Activated CD4-positive, alpha-beta T cell treated with anti-CD3 and anti-CD28 coated beads, Interleukin-10, Interleukin-2, amounts not matched to agents 100 ng/mL and 50 ng/mL, durations not matched to agents 16 hours and 8 hours (primary cell): ENCODE measurements at regions not wholly inside any gene's neighbourhood (a gene's known extent, or its start where the extent isn't known, plus 50 kb on each side); places are given as distances from the start of the nearest gene placed in this dataset.
"Not testable (repeated sequence)": the region's sequence is repeated elsewhere in the genome, so short reads cannot be mapped to it uniquely, and the experiment has no call there.

Source experiments
- DNase-seq: peaks from one replicate; pipeline ENCODE4 v3.0.0-alpha.2; 2020

DNA sequence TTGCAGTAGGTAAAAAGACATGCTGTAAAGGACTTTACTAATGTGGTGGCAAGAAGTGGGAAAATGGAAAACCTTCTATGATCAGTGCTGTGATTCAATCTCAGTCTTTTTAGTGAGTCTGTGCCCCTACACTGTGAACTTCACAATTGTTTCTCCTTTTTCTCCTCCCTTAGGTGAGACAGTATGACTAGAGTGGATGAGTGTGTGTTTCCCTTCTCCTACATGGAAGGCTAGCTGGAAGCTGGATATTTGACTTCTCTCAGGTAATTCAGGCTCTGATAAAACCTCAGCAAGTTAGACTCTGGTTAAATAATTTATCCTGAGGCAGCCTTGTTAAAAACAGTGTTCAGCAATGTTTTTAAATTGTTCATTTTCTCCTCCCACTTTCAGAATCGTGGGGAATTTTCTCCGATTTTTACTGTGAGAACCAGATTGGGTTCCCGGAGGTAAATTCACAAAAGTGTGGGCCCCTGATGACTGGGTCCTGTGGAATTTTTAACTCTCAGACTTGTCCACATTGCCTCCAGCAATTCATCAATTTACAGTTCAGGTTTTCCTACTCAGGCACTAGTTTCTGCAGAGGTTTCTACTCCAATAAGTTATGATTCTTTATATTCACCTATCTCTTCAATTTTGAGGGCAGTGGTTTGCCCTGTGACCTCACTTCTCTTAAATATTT, 149.1 kb upstream of the PIK3R1 start:
- no peak for DNase-seq

DNA sequence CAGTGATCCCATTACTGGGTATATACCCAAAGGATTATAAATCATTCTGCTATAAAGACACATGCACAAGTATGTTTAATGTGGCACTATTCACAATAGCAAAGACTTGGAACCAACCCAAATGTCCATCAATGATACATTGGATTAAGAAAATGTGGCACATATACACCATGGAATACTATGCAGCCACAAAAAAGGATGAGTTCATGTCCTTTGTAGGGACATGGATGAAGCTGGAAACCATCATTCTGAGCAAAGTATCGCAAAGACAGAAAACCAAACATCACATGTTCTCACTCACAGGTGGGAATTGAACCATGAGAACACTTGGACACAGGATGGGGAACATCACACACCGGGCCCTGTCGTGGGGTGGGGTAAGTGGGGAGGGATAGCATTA, 150.2 kb upstream of the PIK3R1 start:
- not testable (repeated sequence) for DNase-seq

DNA sequence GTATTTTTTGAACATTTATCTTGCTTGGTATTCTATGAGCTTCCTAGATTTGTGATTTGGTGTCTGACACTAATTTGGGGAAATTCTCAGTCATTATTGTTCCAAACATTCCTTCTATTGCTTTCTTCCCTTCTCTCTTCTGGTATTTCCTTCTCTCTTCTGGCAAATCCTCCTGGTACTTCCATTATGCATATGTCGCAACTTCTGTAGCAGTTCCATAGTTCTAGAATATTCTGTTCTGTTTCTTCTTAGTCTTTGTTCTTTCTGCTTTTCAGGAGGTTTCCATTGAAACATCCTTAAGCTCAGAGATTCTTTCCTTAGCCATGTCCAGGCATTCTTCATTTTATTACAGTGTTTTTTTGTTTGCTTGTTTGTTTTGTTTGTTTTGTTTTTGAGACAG, 155.2 kb upstream of the PIK3R1 start:
- no peak for DNase-seq

DNA sequence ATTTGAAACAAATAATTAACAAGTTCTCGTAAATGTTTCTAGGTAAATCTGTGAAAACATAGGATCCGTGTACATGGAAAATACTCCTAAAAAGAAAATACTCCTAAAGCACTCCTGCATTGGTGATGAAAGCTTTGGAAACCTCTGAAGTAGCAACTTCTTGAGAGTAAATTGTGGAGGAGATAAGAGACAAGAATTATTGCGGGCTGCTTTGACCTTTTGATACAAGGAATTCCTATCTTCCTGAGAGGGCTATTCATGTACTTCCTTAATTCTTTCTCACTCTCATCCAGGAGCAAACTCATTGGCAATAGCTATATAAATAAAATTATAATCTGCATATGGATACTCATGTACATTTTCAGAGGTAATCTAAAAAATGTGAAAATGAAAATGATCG, 158.4 kb upstream of the PIK3R1 start:
- DNase-seq, result no peak

DNA sequence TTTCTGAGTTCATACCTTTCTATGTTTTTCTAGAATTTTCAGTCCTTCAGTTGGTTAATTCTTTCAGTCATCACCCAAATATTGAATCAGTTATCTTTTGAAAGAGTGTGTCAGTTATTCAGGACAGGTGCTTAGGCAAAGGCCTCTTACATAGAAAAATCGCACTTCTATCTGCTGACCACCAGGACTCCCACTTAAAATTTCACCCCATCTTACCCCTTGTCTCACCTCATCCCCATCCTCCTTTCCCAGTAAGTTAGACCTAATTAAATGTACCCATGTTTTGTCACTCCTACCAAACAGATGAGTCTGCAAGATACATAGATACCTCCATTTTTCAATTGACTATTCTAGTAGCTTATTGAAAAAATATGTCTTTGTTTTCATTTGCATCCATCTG, 159.9 kb upstream of the PIK3R1 start:
- DNase-seq, result no peak

DNA sequence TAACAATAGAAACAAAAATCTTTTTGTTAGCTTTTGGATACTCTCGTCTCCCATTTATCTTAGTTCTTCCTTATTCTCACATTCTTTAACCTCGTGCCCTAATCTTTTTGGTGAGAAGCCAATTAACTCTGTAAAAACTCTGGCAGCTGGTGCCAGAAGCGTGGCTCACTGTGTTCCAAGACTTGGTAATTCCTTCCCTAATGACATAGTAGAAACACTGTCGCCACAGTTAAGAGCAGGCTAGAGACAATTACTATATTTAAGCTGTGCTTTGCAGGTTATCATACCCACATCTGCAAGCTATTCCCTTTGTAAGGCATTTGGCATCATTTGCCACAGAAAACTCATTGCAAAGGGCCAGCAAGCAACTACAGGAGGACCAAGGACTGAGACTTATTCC, 160.9 kb upstream of the PIK3R1 start:
- no peak for DNase-seq

DNA sequence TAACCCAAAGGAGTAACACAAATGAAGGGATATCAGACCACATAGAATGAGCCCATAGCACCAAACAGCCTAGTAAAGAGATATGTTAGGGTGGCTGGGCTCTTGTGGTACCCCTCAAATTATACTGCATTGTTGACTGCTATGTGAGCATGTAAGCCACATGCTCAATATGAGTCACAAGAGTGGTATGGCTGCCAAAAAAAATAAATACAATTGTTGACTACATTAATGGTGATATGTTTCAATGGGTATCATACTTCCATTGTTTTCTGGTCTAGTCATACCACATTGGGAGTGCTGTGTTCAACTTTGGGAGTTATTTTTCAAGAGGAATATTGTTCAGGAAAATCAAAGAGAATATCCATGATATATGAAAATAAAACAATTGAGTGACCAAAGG, 162.4 kb upstream of the PIK3R1 start:
- DNase-seq, result no peak

DNA sequence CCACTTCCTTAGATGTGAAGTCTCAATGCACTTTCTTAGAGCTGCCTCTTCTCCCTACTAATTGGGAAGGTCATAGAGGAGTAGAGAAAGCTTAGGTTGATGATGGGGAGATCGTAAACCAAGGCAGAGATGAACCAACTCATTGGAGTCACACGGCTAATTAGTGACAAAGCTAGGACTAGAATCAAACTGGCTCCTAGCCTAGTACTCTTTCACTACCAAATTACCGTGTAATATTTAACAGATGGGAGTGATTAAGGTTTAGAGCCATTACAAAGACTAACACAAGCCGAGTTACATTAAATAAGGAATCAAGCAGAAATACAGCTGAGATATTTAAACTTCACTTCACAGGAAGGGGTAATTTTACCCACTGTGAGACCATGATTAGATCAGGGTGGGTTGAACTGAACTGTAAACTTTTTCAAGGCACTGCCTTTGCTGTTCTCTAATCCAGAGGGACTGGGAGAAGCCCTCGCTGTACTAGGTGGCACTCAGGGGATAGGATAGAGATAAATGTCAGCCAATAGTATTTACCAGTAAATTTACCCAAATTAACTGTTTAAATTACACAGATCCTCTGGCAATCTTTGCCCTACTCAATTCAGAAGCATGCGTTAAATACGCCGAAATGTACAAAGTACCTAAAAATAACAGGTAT, 166.4 kb upstream of the PIK3R1 start:
- no peak for DNase-seq

DNA sequence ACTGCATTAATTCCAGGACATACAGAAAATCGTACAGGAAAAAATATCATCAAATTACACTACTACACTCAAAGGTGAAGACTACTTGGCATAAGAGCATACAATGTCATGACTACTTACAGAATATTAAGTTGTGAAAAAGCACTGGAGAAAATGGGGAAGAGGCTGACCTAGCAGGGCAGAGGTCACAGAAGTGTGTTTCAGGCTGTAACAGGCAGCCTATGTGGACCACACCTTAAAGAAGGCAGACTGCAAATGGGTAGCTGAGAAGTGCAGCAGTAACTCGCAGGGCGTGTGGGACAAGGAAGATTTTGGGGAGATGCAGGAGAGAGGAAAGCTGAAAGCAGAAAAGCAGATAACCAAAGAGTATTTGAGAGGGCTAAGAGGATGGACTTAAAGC, 167.0 kb upstream of the PIK3R1 start:
- DNase-seq, result no peak

DNA sequence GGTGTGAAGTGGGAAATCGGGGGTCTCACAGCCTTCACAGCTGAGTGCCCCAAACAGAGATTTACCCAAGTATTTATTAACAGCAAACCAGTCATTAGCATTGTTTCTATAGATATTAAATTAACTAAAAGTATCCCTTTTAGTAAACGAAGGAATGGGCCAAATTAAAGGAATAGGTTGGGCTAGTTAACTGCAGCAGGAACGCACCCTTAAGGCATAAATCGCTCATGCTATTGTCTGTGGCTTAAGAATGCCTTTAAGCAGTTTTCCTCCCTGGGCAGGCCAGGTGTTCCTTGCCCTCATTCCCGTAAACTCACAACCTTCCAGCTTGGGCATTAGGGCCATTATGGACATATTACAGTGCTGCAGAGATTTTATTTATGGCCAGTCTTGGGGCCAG, 167.5 kb upstream of the PIK3R1 start:
- not testable (repeated sequence) for DNase-seq

DNA sequence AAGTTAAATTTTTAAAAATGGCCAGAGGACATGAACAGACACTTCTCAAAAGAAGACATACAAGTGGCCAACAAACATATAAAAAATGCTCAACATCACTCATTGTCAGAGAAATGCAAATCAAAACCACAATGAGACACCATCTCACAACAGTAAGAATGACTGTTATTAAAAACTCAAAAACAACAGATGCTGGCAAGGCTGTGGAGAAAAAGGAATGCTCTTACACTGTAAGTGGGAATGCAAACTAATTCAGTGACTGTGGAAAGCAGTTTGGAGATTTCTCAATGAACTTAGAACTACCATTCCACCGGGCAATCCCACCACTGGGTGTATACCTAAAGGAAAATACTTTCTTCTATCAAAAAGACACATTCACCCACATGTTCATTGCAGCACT, 168.5 kb upstream of the PIK3R1 start:
- DNase-seq, result no peak

DNA sequence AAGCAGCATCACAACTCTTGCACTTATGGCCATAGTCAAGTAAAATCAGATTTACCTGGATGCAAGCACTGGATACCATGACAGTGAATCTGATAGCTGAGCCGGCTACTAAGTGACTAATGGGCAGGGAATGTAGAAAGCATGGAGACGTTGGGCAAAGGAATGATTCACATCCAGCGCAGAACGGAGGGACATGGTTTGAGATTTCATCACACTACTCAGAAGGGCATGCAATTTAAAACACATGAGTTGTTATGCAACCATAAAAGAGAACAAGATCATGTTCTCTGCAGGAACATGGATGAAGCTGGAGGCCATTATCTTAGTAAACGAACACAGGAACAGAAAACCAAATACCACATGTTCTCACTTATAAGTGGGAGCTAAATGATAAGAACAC, 169.1 kb upstream of the PIK3R1 start:
- no peak for DNase-seq

DNA sequence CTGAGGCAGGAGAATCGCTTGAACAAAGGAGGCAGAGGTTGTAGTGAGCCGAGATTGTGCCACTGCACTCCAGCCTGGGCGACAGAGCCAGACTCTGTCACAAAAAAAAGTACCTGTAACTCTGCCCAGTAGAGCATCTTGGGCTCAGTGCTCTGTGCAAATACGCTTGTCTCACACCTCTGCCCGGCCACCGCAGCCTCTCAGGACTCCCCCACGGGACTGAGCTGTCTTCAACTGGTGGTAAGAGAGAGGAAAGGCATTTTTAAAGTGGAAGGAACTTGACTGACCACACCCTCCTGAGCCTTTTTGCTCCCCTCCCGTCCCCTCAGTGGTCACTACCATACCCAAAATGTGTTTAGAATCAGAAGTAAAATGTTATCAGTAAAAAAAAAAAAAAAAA, 174.3 kb upstream of the PIK3R1 start:
- no peak for DNase-seq

DNA sequence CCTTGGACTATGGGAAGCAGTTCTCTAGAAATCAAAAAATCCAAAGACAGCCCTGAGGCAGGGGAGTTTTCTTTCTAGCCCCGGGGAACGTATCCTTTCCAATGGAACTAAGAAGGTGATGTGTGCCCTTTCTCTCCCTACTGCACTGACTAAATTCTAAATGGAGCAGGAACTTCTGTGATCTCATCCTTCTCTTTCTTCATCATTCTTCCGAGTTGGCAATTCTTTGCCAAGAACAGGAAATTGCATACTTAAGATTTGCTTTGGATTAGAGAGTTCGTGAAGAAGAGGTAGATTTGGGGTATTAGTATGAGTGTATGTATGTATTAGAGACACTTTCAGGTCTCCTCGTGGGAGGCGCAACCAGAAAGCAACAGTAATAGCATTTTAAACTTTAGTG, 178.0 kb upstream of the PIK3R1 start:
- no peak for DNase-seq

DNA sequence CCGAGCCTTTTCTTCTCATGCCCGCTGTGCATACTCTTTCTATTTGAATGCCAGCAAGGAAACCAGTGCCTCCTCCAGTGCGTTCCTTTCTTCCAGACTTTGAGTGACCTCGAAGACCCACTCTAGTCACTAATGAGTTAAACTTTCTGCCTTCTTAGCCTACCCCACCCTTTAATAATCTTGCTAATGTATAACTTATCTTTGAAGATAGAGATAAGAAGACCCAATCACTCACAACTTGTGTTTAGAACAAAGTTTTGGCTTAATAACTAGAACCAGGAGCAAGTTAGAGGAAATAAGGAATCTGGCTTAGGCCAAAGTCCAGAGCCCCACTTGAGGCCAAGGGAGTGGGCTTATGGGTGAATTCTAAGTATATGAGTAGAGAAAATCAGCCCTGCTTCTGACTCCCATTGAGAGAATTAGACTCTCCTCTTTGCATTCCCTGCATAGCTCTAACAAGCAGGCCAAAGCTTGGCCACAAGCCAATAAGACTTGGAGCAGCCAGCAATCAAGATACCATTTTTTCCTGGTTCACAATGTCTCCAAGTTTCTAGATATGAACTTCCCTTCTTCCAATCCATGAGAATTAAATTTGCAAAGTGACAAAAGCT, 181.5 kb upstream of the PIK3R1 start:
- DNase-seq, result no peak

DNA sequence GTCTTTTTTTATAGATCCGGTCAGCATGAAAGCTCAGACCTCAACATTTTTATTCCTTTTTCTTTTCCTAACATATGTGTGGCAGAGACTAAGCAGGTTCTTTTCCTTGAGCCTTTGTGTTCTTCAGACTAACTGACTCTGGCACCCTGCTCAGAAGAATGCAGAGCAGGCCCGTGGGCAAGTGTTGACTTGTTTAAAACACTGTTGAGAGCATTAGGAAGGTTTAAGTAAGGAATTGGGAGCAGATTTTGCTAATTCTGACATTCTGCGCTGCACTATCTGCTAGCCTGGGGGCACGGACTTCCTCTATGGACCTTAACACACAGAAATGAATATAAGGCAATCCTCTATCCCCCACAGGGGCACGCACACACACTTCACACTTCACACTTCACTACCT, 182.5 kb upstream of the PIK3R1 start:
- DNase-seq, result no peak

DNA sequence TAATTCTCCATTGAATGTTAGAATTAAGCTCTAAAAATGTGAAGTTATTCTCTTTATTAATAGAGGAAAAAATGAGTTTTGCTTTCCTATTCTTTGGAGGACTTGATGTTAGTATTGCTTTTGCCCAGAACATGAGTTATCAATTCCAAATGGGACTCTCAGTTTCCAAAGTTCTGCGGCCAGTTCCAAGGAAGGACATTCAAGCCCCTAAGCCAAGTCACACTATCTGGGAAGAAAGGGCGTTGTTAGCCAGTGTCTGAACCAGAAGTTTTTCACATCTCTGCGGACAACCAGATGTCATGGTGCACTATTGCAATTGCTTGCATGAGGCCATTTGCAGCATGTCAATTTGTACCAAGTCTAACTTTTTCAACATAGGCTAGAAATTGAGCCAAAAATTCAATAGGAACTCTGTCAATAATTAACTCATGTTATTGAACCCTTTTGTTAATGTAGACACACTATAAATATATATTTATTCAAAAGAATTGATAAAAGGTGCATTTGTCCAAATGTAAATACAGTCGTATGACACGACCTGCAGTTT, 183.3 kb upstream of the PIK3R1 start:
- DNase-seq, result no peak

DNA sequence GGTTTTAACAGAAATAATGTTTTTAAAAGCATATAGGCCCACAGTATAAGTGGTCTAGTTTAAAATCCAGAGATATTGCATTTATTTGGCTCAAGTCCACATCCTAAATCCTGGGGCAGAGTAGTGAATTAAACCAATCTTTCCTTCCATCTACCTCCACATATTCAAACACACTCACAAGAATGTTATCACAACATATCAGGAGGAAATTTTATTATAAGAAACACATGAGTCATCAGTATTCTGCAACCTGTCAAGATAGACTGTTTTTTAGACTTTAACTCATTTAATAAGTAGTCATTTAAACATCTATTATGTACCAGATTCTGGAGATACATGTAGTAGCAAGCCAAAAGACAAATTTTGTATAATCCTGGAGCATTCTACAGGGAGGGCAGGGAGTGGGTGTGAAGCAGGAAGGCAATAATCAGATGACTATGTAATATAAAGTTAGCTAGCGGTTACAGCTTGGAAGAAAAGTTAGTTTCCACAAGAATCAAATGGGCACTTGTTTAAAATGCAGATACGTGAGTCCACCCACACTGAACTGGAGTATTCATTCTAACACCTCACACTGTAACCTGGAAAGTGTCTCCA, 187.3 kb upstream of the PIK3R1 start:
- no peak for DNase-seq

DNA sequence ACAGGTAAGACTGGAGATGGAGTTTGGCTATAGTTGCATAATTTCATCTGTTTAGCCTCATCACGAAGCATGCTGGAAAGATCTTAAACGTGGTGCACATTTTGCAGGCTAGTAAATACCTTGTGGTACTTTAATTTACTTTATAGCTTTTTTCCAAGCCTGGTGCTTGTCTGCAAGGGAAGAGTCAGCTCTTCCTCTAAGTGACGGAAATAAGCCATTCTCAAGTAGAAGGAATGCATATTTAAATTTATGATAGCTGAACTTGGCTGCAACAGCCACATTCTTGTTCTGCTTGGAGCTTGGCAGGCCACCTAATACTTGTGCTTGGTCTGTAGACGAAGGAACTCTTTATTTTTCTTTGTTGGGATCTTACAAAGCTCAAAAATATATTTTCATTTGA, 188.0 kb upstream of the PIK3R1 start:
- no peak for DNase-seq

DNA sequence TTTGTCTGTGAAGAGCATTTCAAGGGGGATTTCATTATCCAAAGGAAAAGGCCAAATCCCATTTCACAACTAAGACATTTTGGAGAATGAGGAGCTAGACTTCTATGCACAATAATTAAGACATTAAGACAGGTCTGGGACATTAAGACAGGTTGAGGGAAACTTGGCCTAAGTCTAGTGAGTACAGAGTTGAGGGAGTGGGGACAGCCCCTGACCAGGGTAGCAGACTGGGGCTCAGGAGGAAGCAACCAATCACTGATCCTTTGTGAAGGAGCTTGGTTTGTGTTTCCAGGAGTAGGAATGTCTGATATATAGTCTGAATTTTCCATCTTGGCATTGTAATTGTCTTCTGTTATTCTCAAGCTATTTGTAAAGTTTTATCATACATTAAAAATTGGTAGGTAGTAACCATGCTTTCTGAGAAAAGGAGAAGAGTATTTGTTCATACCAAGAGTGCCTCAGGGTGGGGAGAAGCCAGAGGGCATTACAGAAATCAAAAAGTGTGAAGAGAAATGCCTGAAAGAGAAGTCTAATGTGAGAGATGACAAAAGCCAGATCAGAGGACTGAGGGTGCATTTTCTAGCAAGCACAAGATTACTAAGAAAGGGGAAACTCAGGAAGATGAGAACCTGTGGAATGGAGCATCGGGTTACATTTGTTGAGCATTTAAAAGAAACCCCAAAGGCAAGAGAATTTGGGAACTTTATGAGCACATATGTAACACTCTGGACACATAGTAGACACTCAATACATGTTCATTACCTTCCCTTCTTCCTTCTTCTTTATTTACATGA, 189.3 kb upstream of the PIK3R1 start:
- DNase-seq, result peak; percentile 10

DNA sequence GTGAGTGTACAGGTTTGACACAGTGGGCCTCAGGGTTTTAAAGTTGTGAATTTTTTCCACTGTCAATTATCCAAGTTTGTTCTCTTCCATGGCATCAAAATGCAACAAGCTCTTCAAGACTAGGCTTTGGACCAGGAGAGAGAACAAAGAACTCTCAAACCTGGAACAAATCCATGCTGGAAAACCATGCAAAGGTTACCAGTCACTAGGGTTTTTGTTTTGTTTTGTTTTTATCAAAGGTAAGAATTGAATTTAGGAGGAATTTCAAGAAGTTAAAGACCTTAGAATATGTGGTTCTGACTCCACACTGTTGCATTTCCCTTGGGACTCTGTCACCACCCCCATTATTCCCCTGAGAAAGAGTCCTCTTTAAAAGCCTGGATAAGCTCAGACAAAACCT, 191.1 kb upstream of the PIK3R1 start:
- DNase-seq, result no peak

DNA sequence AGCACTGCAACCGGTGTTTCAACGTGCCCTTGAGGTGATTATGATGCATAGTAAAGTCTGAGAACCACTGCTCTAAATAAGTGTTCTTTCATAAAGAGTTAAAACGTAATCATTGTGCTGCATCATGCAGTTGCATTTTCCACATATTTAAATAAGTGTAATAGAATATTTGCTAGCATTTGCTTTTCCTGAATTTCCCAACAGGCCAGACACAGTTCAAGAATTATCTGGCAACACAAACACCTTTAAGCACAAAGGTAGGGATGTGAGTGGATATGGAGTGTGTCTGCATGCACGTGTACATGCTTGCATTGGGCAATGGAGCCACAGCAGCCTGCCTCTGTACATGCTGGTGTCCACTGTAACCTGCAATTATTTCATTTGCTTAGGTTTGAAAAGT, 193.6 kb upstream of the PIK3R1 start:
- DNase-seq, result no peak

DNA sequence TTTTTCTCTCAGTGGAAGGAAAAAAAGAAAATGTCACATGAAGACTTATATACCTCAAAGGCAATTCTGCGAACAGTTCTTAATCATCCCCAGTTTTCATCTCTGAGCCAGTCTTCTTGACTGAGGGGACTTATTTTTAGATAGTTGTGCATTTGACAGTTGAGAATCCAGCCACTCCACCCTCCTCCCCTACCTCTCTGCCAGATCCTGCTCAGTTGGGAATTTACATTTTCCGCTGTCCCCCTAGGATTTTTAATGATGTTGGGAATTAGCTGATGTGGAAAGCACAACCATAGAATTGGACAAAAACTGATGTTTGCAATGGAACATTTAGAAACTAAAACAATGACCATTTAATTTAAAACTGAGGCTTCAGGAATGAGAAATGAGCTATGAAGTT, 194.3 kb upstream of the PIK3R1 start:
- DNase-seq, result no peak
